ENCODE measurements at regions not wholly inside any gene's neighbourhood (a gene's known extent, or its start where the extent isn't known, plus 50 kb on each side); places are given as distances from the start of the nearest gene placed in this dataset.

DNA sequence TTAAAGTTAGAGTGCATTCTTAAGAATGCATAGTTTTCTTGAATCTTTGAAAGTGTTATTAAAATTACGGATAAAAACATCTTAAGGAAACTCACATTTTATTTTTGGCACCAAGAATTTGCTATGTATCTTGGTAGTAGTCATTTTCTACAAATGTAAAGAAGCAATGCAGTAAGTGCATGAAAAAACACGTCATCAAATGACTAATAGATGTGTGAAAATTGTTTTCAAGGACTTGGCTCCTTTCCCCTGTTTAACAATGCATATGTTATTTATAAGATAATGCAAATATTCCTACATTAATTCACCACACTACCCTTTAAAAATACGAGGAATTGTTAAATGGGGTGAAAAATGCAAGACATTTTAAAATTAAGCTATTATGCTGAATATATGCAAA, 461.2 kb upstream of the PCDH7 start:
- no peaks in the 10 kb centered on the region for H3K36me3 ChIP-seq
- 67 to 73% (median 72%) methylated on average over 3 of the region's 3 CpGs for WGBS, 3 donors
- intact Hi-C loops (cut with DNase I), result no loop called here
- no peak for DNase-seq
- H3K9me3 ChIP-seq, result no peaks in the 10 kb centered on the region
- no peak overlapping the region for H3K4me3 ChIP-seq
- TF ChIP-seq POLR2A (IDR thresholded peaks at IDR 0.05) (no peak), EP300 (IDR thresholded peaks at IDR 0.05) (no peak)
- H3K27ac ChIP-seq, result no peak overlapping the region
- H3K4me1 ChIP-seq (ENCODE audit: insufficient read depth), result no peaks in the 10 kb centered on the region
- H3K27me3 ChIP-seq, result no peaks in the 10 kb centered on the region

DNA sequence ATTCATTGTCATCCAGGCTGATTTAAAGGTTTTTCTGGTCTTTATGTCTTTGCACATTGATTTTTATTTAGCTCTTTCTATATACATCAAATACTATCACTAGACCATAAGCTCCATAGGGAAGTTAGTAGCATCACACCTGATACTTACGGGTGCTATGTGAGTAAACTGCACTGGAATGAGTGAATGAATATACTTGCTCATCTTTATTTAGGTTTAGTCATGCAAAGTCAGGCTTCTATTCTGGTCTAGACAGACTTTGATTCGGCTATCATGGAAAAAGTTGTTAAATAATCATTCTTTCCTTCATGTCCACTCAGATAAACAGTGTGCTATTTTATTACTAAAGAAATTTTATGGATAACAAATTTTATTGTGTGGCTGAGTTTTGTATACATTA, 457.8 kb upstream of the PCDH7 start:
- Histone ChIP-seq H3K27me3 (no peaks in the 10 kb centered on the region), H3K9me3 (no peaks in the 10 kb centered on the region)
- 69 to 75% (median 69%) methylated on average over 2 of the region's 2 CpGs for WGBS, 3 donors

DNA sequence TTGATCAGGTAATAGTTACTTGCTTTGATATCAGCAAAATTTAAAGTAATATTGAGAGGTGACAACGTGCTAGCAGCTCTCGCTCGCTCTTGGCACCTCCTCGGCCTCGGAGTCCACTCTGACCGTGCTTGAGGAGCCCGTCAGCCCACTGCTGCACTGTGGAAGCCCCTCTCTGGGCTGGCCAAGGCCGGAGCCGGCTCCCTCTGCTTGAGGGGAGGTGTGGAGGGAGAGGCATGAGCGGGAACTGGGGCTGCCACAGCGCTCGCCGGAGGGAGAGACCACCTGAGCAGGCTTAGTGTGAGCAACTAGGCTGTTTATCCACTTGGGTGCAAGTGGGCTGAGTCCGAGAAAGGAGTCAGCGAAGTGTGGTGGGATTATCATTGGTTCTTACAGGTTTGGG, 455.7 kb upstream of the PCDH7 start:
- no peaks in the 10 kb centered on the region for H3K36me3 ChIP-seq
- no peak overlapping the region for H3K4me3 ChIP-seq
- no peak overlapping the region for H3K27ac ChIP-seq
- no peak for DNase-seq
- intact Hi-C loops (cut with DNase I), result no loop called here
- no peaks in the 10 kb centered on the region for H3K27me3 ChIP-seq
- no peaks in the 10 kb centered on the region for H3K9me3 ChIP-seq
- WGBS, 3 donors, result 94 to 95% (median 94%) methylated on average over 15 of the region's 15 CpGs
- TF ChIP-seq, protein P1, sequence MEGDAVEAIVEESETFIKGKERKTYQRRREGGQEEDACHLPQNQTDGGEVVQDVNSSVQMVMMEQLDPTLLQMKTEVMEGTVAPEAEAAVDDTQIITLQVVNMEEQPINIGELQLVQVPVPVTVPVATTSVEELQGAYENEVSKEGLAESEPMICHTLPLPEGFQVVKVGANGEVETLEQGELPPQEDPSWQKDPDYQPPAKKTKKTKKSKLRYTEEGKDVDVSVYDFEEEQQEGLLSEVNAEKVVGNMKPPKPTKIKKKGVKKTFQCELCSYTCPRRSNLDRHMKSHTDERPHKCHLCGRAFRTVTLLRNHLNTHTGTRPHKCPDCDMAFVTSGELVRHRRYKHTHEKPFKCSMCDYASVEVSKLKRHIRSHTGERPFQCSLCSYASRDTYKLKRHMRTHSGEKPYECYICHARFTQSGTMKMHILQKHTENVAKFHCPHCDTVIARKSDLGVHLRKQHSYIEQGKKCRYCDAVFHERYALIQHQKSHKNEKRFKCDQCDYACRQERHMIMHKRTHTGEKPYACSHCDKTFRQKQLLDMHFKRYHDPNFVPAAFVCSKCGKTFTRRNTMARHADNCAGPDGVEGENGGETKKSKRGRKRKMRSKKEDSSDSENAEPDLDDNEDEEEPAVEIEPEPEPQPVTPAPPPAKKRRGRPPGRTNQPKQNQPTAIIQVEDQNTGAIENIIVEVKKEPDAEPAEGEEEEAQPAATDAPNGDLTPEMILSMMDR (IDR thresholded peaks at IDR 0.05), result no peak
- TF ChIP-seq EP300 (IDR thresholded peaks at IDR 0.05) (no peak), POLR2A (IDR thresholded peaks at IDR 0.05) (no peak)
- H3K4me1 ChIP-seq (ENCODE audit: insufficient read depth), result no peaks in the 10 kb centered on the region

More for the DNA sequence above, 457.8 kb upstream of the PCDH7 start:
- TF ChIP-seq, protein P1 (IDR thresholded peaks at IDR 0.05), result no peak
- TF ChIP-seq POLR2A (IDR thresholded peaks at IDR 0.05) (no peak), EP300 (IDR thresholded peaks at IDR 0.05) (no peak)
- intact Hi-C loops (cut with DNase I), result no loop called here
- no peak overlapping the region for H3K4me3 ChIP-seq
- no peaks in the 10 kb centered on the region for H3K4me1 ChIP-seq (ENCODE audit: insufficient read depth)
- DNase-seq, result no peak
- H3K27ac ChIP-seq, result no peak overlapping the region
- H3K36me3 ChIP-seq, result no peaks in the 10 kb centered on the region

DNA sequence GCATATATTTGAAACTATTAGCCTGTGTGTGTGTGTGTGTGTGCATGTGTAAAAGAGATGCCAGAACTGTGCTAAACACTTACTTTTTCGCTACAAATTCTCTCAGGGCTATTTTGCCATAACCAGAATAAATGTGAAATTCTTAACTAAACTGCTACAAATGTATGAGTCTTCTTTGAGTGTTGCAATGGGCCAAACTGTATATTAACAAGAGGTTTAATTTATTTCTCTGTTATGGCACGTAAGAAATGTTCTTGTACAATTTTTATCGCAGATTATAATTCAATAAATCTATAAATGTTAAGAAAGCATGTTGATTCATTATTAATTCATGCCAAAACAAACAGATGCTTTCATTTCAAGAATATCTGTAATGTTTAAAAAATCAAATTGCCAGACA, 454.5 kb upstream of the PCDH7 start:
- Histone ChIP-seq H3K4me1 (ENCODE audit: insufficient read depth) (no peaks in the 10 kb centered on the region), H3K36me3 (no peaks in the 10 kb centered on the region), H3K27me3 (no peaks in the 10 kb centered on the region), H3K27ac (no peak overlapping the region), H3K4me3 (no peak overlapping the region), H3K9me3 (no peaks in the 10 kb centered on the region)
- 32 to 42% (median 37%) methylated on average over 3 of the region's 3 CpGs for WGBS, 3 donors
- no peak for TF ChIP-seq EP300 (IDR thresholded peaks at IDR 0.05)
- TF ChIP-seq, protein P1 (IDR thresholded peaks at IDR 0.05), result no peak
- TF ChIP-seq POLR2A (IDR thresholded peaks at IDR 0.05), result no peak
- no peak for DNase-seq
- intact Hi-C loops (cut with DNase I), result no loop called here

DNA sequence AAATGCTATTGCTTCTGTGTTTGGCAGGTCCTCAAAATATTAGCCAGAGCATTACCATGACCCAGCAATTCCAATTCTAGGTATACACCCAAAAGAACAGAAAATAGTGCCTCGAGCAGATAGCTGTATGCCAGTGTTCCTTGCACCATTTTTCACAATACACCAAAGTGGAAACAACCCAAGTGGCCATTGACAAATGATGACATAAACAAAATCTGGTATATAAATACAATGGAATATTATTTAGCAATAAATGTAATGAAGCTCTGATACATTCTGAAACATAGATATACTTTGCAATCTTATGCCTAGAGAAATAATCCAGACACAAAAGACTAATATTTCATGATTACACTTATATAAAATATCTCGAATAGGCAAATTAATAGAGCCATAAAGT, 451.8 kb upstream of the PCDH7 start:
- H3K9me3 ChIP-seq, result no peaks in the 10 kb centered on the region
- no peaks in the 10 kb centered on the region for H3K36me3 ChIP-seq
- intact Hi-C loops (cut with DNase I), result no loop called here
- TF ChIP-seq EP300 (IDR thresholded peaks at IDR 0.05) (no peak), POLR2A (IDR thresholded peaks at IDR 0.05) (no peak)
- TF ChIP-seq, protein P1 (IDR thresholded peaks at IDR 0.05), result no peak
- no peak overlapping the region for H3K27ac ChIP-seq
- no peaks in the 10 kb centered on the region for H3K4me1 ChIP-seq (ENCODE audit: insufficient read depth)
- 70 to 77% (median 73%) methylated on average over 2 of the region's 2 CpGs for WGBS, 3 donors
- H3K4me3 ChIP-seq, result no peak overlapping the region
- H3K27me3 ChIP-seq, result no peaks in the 10 kb centered on the region
- DNase-seq, result no peak
